ENCODE measurements at regions not wholly inside any gene's neighbourhood (a gene's known extent, or its start where the extent isn't known, plus 50 kb on each side); places are given as distances from the start of the nearest gene placed in this dataset.
"Not testable (repeated sequence)": the region's sequence is repeated elsewhere in the genome, so short reads cannot be mapped to it uniquely, and the experiment has no call there.

- no peak for DNase-seq
Measured at GRCh38 chr2:11077411-11077810, 77.9 kb upstream of the SLC66A3 start.

- DNase-seq: no peak
Measured at GRCh38 chr2:11079136-11079824, 76.0 kb upstream of the SLC66A3 start.

DNA sequence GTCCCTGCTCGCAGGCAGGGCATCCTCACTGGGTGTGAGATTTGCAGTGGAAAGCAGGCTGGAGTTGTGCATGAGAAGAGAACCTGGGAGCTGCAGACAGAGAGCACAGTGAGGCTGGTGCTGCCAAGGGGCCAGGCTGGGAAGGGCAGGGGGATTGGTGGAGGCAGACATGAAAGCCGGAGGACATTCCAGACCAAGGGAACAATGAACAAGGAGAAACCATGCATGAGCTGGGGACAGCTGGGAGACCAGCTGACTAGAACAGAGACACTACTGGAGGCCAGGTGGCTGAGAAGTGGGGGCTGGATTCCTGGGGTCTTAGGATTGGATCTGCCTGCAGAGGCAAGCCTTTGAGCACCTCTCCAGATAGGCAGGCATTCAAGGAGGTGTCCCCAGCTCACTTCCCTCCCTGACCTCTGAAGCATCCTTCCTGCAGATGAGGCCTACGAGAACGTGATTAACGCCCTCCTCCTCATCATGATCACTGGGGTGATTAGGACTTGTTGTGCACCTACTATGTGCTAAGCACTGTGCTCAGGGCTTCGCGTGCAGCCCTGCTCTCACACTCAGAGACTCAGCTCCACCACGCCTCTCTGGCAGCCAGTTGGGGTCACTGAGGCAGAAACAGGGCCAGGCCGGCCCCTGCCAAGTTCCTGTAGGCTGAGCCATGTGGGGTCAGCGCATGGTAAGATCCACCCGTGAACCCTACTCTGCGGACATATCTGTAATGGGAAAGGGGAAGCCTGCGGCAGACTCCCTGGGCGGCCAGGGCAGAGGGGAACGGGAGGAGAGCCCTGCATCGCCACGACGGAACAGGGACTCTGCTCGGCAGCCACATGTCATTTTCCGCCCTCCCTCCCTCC, 74.8 kb upstream of the SLC66A3 start:
- DNase-seq: no peak

DNA sequence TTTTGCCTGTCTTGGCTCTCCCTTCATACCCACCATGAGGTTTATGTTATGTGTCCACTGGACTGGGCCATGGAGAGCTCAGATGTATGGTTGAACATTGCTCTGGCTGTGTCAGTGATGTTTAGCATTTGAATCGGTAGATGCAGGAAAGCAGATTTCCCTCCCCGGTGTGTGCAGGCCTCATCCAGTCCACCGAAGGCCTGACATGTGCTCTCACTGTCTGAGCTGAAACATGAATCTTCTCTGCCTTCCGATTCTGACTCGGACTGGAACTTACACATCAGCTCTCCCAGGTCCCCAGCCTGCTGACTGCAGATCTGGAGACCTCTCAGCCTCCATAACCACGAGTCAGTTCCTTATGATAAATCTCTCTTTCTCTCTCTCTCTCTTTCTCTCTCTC, 72.4 kb upstream of the SLC66A3 start:
- no peak for DNase-seq

- not testable (repeated sequence) for DNase-seq
Measured at GRCh38 chr2:11088821-11089220, 66.4 kb upstream of the SLC66A3 start.

- DNase-seq: no peak
Measured at GRCh38 chr2:11090187-11090586, 65.1 kb upstream of the SLC66A3 start.

GRCh38 chr2:11092701-11093335, 62.4 kb upstream of the SLC66A3 start:
- no peak for DNase-seq

DNA sequence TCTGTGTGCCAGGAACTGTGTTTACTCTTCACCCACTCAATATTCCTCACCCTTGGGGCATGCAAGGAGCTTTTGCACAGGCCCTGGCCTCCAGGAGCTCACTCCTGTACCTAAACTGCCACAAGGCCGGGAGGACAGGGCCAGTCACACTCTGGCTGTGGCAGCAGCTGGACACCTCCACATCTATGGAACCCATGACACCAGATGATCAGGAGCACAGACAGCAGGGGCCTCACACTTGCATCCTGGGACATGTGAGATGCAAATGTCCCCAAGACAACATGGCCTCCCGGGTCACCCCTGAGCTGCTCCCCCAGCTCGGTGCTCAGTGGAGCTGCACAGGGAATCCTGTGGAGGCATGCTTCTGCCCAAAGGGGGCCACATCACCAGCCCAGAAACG, 61.8 kb upstream of the SLC66A3 start:
- DNase-seq: no peak

GRCh38 chr2:11094021-11094810, 61.1 kb upstream of the SLC66A3 start:
- DNase-seq: no peak

DNA sequence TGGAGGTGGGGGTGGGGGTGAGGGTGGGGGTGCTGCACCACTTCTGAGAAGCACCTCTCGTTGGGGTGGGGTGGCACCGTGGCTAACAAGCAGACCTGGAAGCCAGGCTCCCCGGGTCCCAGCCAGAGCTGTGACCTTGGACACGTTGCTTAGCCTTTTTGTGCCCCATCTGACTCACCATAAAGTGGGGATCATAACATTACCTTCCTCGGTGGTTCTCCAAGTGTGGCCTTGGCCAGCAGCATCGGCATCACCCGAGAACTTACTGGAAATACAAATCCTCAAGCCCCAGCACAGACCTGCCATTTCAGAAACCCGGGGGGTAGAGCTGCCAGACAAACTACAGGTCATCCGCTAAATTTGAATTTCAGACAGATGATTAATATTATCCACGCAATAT, 58.7 kb upstream of the SLC66A3 start:
- no peak for DNase-seq

GRCh38 chr2:11097038-11097720, 58.1 kb upstream of the SLC66A3 start:
- no peak for DNase-seq

- DNase-seq: no peak
Measured at GRCh38 chr2:11097854-11098387, 57.3 kb upstream of the SLC66A3 start.

- no peak for DNase-seq
Measured at GRCh38 chr2:11099122-11100065, 55.9 kb upstream of the SLC66A3 start.

DNA sequence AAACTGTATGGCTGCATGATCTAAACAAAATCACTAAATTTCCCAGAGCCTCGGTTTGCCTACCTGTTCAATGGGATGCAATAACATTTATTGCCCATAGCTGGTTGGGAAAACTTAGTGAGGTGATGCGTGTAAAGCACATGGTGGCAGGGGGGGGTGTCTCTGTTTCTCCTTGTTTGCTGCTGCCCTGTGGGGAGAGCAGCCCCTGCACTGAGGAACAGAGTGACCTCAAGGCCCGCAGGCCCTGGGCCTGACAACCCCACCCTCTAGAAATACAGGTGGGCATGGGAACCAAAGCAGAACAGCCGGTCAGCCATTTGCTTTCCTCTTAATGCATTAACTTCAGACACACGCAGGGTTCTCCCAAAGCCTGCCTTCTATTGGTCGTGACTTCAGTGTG, 55.1 kb upstream of the SLC66A3 start:
- no peak for DNase-seq

DNA sequence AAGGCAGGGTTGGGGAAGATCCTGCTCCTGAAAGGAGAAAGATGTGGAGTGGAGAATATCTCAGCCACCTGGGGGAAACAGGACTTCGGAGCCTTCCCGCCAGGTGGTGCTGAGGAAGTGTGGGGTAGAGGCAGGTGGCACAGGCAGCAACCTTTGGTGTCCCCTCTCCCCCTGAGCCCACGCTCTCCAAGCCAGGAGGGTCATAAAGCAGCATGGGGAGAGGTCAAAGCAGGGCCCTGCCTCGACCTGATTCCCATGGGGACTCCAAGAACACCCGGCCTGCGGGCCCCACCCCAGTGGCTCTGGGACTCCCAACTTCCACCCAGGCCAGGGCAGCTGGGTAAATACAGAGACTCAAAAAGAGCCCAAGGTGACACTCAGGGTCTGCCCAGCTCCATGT, 54.3 kb upstream of the SLC66A3 start:
- DNase-seq: no peak

DNA sequence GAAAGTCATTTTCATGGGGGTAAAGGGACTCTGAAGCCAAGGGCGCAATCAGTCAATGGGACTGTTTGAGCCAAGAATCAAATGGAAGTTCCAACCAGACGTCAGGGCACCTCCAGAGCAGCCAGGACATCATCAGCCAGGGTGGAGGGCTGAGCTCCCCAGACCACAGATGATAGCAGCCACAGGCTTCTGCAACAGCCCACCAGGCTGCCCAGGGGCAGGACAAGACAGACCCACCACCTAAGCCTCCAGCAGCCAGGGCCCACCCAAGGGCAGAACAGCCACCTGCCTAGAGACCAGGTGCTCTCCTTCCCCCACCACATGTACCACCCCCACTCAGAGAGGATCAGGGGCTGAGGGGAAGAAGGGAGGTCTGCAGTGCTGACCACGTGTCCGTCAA, 53.8 kb upstream of the SLC66A3 start:
- DNase-seq: no peak

- no peak for DNase-seq
Measured at GRCh38 chr2:11102466-11102865, 52.8 kb upstream of the SLC66A3 start.

DNA sequence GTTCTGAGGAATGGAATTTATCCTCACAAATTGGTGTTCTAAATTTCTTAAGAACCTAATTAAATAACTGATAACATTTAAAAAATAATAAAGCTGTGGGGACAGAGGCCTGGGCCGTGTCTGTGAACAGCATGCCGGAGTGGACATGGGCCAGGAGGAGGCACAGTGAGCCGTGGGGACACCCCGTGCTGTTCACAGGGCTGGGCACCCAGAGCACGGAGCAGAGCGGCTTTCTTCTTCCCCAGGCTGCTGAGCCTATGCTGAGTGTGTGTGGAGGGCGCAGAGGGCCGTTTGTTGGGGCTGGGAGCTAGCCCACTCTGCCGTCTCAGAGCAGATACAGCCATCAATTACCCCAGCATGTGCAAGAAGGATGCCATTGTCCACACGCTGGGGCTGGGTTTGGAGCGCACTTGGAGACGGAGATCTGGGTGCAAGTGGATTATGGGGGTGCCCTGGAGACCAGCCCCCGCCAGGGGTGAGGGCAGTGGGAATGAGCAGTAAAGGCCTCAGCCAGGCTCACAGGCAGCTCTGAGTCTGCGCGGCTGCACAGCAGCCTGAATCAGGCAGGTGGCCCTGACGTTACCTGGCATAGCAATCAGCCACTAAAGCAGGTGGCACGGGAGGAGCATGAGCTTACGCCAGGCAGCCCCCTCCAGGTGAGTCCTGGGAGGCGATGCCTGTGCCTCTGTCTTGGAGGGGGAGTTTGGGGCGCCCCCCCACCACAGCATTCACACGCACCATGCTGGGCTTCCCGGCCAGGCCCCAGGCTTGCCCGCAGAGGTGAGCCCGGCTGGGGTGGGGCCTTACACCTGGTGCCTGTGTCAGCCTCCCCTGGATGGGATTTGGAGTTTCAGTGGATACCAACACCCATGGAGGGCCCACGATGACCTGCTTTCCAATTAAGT, 52.1 kb upstream of the SLC66A3 start:
- DNase-seq: peak; percentile 9

DNA sequence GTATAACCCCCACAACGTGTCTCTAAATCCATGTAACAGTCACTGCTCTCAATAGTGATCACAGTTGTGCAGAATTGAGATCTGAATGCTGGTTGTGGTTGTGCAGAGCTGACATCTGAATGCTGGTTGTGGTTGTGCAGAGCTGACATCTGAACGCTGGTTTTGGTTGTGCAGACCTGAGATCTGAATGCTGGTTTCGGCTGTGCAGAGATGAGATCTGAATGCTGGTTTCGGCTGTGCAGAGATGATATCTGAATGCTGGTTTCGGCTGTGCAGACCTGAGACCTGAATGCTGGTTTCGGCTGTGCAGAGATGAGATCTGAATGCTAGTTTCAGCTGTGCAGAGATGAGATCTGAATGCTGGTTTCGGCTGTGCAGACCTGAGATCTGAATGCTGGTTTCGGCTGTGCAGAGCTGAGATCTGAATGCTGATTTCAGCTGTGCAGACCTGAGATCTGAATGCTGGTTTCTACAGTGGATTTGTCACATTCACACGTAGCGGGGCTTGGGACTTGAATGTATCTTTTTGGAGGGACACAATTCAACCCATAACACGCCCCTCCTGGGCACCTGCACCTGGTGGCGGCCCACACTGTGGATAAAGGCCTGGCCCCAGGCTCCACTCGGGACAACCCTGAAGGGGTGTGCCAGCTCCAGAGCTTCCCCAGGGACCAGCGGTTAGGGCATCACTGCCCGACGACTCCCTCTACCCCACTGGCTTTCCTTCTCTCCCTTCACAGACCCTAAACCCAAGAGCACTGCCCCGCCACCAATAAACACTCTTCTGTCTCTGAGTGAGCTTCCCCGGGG, 51.1 kb upstream of the SLC66A3 start:
- DNase-seq: peak; percentile 66

Data from activated naive CD4-positive, alpha-beta T cell treated with Interleukin-2 at 50 U/mL for 16 hours (primary cell).